NCI-H748 (cell line): ENCODE measurements at regions not wholly inside any gene's neighbourhood (a gene's known extent, or its start where the extent isn't known, plus 50 kb on each side); places are given as distances from the start of the nearest gene placed in this dataset.

ENCODE experiments used
- DNase-seq: peaks from one replicate; lab custom pipeline; 2025; ENCODE audit not compliant: unreplicated experiment; lab: John Stamatoyannopoulos, UW

DNA sequence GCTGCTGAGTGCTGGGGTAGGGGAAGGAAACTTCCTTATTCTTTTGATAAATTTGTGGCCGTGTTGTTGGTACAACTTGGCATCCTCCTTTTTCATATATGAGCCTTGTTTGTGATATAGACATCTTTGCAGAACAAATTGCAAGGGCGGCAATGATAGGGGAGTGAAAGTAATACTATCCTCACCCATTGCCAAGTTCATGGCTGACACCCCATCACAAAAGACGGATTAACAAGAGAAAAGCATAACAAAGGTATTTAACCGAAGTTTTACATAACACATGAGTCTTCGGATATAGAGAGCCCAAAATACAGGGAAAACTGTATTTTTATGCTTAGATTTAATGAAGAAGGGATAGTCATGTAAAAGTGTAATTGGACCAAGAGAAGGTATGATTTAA, 86.3 kb upstream of the TMPRSS2 start:
- no peak for DNase-seq

DNA sequence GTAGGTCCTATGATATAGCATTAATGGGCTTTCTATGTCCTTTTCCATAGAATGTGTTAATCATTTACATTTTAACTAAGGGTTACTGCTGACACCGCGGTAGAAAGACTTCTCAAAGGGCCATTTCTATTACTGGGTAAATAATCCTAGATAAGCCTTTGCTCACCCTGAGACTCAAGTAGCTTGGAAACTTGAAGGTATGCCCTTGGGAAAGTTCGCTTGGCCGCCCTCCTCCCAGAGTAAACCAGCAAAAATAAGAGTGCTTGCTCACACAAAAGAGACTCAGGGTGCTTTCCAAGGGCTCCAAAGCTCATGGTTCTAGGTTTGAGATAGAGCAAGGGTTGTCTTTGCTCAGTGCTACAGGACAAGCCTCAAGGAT, 85.8 kb upstream of the TMPRSS2 start:
- no peak for DNase-seq

DNA sequence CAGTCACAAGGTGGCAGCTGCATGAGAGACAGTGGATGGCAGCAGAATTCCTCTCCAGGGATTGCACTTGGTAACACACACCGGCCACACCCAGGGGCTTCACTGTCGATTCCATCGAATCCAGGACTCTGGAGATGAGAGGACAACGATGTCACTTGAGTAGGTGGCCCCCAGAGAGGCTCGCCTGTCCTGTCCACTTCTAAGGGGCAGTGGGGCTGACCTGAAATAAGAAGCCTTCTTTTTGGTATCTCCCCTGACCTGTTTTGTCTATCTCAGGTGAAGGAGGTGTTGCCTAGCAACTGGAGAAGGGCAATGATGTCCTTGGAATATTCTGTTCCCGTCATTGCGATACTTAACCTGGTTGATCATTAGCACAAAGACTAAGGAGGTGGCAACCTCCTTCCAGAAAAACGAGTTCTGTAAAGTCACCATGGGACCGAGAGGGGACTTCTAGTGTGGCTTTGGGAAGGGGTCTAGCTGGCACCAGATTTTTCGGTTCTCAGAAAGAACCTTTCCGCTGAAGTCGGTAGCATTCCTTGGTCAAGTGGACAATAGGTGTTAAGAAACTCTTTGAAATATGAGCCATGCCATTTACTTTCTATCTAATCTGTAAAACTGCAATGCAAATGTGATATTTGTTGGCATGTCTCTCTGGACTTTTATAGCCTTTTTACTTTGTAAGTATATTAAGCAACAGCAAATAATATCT, 85.2 kb upstream of the TMPRSS2 start:
- DNase-seq = peak; percentile 24

GRCh38 chr21:41589620-41590175, 81.7 kb upstream of the TMPRSS2 start:
- no peak for DNase-seq

DNA sequence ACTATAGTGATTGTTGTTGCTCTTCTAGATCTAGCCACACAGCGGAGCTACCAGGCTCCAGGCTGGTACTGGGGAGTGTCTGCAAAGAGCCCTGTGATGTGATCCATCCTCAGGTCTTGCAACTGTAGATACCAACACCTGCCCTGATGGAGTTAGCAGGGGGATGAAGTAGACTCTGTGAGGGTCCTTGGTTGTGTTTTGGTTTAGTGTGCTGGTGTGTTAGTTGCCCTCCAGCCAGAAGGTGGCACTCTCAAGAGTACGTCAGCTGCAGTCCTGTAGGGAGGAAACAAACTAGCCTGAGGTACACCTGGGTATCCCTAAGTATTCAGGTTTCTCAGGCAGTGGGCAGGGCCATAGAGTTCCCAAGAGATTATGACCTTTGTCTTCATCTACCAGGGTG, 81.2 kb upstream of the TMPRSS2 start:
- no peak for DNase-seq

DNA sequence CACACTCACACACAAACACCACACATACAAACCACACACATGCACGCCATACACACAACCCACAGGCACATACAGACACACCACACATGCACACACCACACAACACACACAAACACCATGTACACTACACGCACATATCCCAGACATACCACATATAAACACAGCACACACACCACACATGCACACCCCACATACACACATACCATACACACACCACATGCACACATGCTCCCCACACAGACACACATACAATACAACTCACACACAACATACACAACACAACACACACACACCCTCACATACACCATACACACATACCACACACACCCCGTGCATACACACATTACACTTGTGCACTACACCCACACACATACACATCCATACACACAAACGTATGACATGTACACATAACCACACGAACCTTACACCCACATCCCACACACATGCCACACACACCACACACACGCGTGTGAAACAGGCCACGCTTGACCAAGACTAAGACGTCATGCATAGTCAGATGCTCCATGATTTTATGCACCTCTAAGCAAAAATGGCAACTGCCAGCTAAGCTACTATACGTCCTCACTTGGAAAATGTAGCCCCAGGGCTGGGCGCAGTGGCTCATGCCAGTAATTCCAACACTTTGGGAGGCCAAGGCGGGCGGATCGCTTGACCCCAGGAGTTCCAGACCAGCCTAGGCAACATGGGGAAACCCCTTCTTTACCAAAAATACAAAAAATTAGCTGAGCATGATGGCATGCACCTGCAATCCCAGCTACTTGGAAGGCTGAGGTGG, 77.4 kb upstream of the TMPRSS2 start:
- DNase-seq = no peak

DNA sequence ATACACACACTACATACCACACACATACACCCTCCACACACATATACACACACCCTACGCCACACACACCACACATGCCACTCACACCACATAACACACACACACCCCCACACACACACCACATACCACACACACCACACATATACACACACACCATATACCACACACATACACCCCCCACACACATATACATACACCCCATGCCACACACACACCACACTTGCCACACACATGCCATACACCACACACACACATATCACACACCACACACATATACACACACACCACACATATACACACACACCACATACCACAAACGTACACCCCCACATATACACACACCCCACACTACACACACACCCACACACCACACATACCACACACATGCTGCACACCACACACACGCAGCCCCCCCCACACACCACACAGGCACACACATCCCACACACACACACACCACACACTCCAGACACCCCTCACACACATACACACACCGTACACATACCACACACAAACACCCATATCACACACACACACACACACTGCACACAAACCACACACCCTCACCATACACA, 76.7 kb upstream of the TMPRSS2 start:
- DNase-seq = no peak

GRCh38 chr21:41583274-41583790, 75.4 kb upstream of the TMPRSS2 start:
- no peak for DNase-seq

- no peak for DNase-seq
Measured at GRCh38 chr21:41582866-41583265, 74.9 kb upstream of the TMPRSS2 start.

- no peak for DNase-seq
Measured at GRCh38 chr21:41582298-41582840, 74.4 kb upstream of the TMPRSS2 start.

GRCh38 chr21:41581592-41582228, 73.8 kb upstream of the TMPRSS2 start:
- no peak for DNase-seq

DNA sequence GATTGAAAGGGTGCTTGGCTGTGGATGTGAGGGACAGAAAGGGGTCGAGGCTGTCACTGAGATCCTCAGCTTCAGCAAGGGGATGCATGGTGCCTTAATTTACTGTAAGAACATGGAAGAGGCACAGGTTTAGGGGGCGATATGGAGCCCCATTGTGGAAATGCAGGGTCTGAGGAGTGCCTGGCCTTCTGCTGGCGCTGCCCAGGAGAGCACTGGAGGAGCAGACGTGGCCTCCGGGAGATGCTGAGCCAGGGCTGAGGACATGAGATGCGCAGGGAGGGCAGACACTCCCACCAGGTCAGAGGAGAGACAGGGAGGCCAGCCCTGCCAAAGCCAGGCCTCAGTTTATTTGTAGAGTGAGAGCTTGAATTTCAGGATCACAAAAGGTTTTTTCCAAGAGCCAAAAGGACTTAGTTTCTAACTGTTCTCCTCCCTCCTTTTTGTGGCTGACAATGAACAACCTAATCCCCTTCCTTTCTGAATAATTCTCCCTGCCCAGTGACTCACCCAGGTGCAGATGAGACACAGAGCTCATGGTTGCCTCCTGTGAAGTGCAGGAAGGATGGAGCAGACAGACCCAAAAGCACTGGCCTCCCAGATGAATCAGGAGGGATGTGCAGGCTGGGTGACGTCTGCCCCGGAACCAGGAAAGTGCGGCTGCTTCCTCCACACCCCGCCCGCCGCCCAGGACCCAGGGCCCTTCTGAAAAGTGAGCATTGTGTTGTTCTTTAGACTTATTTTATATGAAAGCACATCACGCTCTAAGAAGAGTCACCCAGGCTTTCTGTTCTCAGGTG, 73.0 kb upstream of the TMPRSS2 start:
- DNase-seq = no peak

DNA sequence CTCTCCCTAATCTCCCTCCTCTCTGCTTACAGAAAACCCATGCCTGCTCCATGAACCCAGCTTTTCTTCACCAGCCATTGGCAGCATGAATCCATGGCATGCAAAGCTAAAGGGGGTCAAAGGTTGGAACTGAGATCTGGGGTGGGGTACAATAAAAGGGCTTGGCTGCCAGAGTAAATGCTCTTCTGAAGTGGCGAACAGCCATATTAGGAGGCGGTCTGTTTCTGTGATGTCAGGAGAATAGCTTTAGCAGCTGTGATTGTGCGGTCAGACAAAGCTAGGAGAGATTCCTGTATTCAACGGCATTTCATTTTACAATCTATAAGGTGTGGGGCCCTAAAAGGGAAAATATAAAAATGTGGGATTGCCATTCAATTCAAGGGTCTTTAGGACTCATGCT, 71.7 kb upstream of the TMPRSS2 start:
- no peak for DNase-seq

DNA sequence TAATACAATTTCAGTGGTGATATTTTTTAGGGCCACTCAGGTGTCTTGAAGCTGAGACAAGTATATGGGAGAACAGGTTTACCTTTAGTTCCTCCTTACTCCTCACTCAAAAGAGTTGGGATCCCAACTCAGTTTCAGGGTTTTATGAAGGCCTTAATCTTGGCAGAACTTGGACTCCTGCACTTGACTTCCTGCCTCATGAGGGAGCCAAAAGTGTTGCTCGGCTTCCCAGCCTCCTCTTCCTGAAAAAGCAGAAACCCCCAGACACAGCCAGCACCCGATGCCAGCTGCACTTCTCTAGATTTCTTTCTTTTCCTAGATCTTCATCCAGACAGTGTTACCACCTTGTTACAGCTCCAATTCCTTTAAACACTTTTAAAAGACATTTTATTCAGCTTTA, 70.8 kb upstream of the TMPRSS2 start:
- no peak for DNase-seq

GRCh38 chr21:41578083-41578482, 70.1 kb upstream of the TMPRSS2 start:
- no peak for DNase-seq

- no peak for DNase-seq
Measured at GRCh38 chr21:41576013-41576615, 68.2 kb upstream of the TMPRSS2 start.

DNA sequence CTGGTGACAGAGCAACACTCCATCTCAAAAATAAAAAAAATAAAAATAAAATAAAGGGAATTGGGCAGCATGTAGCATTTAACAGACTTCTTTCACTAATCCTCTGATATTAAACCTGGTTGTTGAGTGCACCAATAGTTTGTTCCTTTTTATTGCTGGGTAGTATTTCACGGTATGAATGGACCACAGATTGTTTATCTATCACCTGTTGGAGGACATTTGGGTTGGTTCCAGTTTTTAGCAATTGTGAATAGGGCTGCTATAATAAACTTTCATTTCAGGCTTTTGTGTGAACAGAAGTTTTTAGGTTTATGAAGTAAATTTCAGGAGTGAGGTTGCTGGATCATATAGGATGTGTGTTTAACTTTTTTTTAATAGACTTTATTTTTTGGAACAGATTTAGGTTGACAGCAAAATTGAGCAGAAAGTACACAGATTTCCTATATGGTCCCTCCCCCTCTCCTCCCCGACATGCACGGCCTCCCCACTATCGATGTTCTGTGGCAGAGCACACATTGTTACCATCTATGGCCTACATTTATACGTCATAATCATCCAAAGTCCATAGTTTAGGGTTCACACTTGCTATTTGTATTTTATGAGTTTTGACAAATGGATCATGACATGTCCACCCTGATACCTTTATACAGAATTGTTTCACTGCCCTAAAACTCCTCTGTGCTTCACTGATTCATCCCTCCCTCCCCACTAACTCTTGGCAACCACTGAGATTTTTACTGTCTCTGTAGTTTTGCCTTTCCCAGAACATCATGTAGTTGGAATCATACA, 66.1 kb upstream of the TMPRSS2 start:
- no peak for DNase-seq

- no peak for DNase-seq
Measured at GRCh38 chr21:41571938-41572510, 64.1 kb upstream of the TMPRSS2 start.
